HG03442 (cell line): ENCODE measurements at regions not wholly inside any gene's neighbourhood (a gene's known extent, or its start where the extent isn't known, plus 50 kb on each side); places are given as distances from the start of the nearest gene placed in this dataset.

Source experiments
- ATAC-seq: cut with Tn5 transposase; IDR thresholded peaks from one replicate; pipeline ENCODE4 v1.9.1; 2021; ENCODE audit warnings: mild to moderate bottlenecking, moderate library complexity; ENCODE audit not compliant: unreplicated experiment

GRCh38 chr1:81032973-81033425, 767.7 kb upstream of the ADGRL2 start:
- ATAC-seq, result no peak

- ATAC-seq, result no peak
These were observed 768.4 kb upstream of the ADGRL2 start for GRCh38 chr1:81032374-81032773.

GRCh38 chr1:81030441-81030840, 770.3 kb upstream of the ADGRL2 start:
- no peak for ATAC-seq

GRCh38 chr1:81029266-81029665, 771.5 kb upstream of the ADGRL2 start:
- ATAC-seq, result no peak

GRCh38 chr1:81023187-81023724, 777.5 kb upstream of the ADGRL2 start:
- no peak for ATAC-seq

- no peak for ATAC-seq
These were observed 779.6 kb upstream of the ADGRL2 start for GRCh38 chr1:81021134-81021533.

- ATAC-seq, result no peak
These were observed 780.2 kb upstream of the ADGRL2 start for GRCh38 chr1:81020506-81020905.

- ATAC-seq, result no peak
These were observed 790.6 kb upstream of the ADGRL2 start for GRCh38 chr1:81010126-81010525.

- ATAC-seq, result no peak
These were observed 792.4 kb upstream of the ADGRL2 start for GRCh38 chr1:81008293-81008692.

- no peak for ATAC-seq
These were observed 793.7 kb upstream of the ADGRL2 start for GRCh38 chr1:81007024-81007423.

GRCh38 chr1:81006502-81006901, 794.2 kb upstream of the ADGRL2 start:
- ATAC-seq, result no peak

- no peak for ATAC-seq
These were observed 796.7 kb upstream of the ADGRL2 start for GRCh38 chr1:81004011-81004410.

- no peak for ATAC-seq
These were observed 805.8 kb upstream of the ADGRL2 start for GRCh38 chr1:80994934-80995333.

GRCh38 chr1:80994038-80994437, 806.7 kb upstream of the ADGRL2 start:
- no peak for ATAC-seq

GRCh38 chr1:80993154-80993980, 807.4 kb upstream of the ADGRL2 start:
- ATAC-seq, result no peak

GRCh38 chr1:80989455-80989854, 811.3 kb upstream of the ADGRL2 start:
- ATAC-seq, result no peak

- no peak for ATAC-seq
These were observed 811.8 kb upstream of the ADGRL2 start for GRCh38 chr1:80988926-80989325.

- ATAC-seq, result no peak
These were observed 812.9 kb upstream of the ADGRL2 start for GRCh38 chr1:80987824-80988223.

GRCh38 chr1:80987106-80987505, 813.6 kb upstream of the ADGRL2 start:
- no peak for ATAC-seq

- no peak for ATAC-seq
These were observed 817.9 kb upstream of the ADGRL2 start for GRCh38 chr1:80982831-80983230.

- no peak for ATAC-seq
These were observed 827.6 kb upstream of the ADGRL2 start for GRCh38 chr1:80973101-80973500.

GRCh38 chr1:80966266-80966665, 834.5 kb upstream of the ADGRL2 start:
- no peak for ATAC-seq

GRCh38 chr1:80962564-80962963, 838.2 kb upstream of the ADGRL2 start:
- no peak for ATAC-seq
